ENCODE measurements at regions not wholly inside any gene's neighbourhood (a gene's known extent, or its start where the extent isn't known, plus 50 kb on each side); places are given as distances from the start of the nearest gene placed in this dataset.

- no peak for TF ChIP-seq CTCF (IDR thresholded peaks at IDR 0.05)
- TF ChIP-seq NR3C1 (CRISPR knock-in tag; conservative IDR thresholded peaks at IDR 0.05; ENCODE audit: low read depth): no peak
- no peak for TF ChIP-seq ZNF121 (CRISPR knock-in tag; IDR thresholded peaks at IDR 0.05)
- no peak for TF ChIP-seq CREM (CRISPR knock-in tag; IDR thresholded peaks at IDR 0.05)
Measured at GRCh38 chr16:27650073-27650701, 100.2 kb downstream of the KATNIP start.

Data from WTC11 (cell line).